Suprapubic skin (tissue), 3 donors: ENCODE measurements at regions not wholly inside any gene's neighbourhood (a gene's known extent, or its start where the extent isn't known, plus 50 kb on each side); places are given as distances from the start of the nearest gene placed in this dataset.

Experiments used
- CTCF ChIP-seq, 2 donors: fragments of 200-600 bp in 1 of 2; fragments of 450-650 bp in 1 of 2; sonication (generic) in 1 of 2; IDR thresholded peaks; one replicate each; pipeline ENCODE4 v1.5.1; 2016 to 2019; ENCODE audit warnings: antibody characterized with exemption in 2 of 2, mild to moderate bottlenecking in 1 of 2, moderate library complexity in 1 of 2
- EP300 ChIP-seq: sonication (generic); formaldehyde crosslinking; IDR thresholded peaks from one replicate; pipeline ENCODE4 v1.6.1; 2017; ENCODE audit warnings: antibody characterized with exemption

- TF ChIP-seq EP300 (no peak), CTCF (IDR thresholded peaks at IDR 0.05) (no peak)
These were observed 171.1 kb upstream of the MARCKS start for GRCh38 chr6:113686049-113686448.
